ENCODE measurements at regions not wholly inside any gene's neighbourhood (a gene's known extent, or its start where the extent isn't known, plus 50 kb on each side); places are given as distances from the start of the nearest gene placed in this dataset.

DNA sequence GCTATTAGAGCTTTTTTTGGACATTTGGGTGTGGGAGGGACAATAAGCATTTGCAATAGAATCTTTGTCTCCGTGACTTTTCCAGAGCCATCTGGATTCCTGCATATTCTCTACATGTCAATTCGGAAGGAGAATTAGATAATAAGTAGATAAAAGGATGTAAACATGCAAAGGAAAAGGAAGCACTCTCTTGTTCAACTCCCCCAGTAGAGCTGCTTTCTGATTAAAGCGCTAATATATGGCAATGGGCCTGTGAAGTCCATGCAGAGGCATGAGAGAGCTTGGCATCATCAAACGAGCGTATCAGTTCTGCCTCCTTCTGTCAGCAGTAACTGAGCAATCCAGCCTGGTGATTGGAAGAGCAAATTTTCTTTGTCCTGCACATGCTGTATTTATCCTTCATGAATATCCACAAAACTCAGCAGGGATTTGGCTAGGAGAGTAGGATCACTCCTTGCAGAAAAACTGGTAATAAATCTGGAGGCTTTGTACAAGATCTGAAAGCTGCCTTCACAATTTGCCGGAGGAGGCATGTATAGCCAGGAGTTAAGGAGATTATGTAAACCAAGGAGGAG lies 1752.9 kb downstream of the MAT2B start:
- DNase-seq = no peak

DNA sequence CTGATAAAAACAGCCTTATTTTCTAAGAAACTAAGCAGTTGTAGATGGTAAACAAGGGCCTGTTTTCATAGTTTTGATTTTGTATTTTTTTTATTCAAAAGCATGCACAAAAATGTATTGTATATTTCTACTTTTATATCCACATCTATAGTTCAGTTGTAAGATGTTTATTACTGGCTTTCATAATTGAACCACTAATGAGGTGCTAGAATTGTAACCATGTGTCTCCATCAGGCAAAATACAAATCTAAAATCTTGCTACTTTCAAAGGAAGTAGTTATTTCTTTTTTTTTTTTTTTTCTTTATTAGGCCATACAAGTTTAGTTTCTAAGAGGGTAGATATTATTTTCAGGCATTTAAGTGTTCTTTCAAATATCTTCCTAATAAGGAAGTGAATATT lies 1755.0 kb downstream of the MAT2B start:
- DNase-seq = no peak

DNA sequence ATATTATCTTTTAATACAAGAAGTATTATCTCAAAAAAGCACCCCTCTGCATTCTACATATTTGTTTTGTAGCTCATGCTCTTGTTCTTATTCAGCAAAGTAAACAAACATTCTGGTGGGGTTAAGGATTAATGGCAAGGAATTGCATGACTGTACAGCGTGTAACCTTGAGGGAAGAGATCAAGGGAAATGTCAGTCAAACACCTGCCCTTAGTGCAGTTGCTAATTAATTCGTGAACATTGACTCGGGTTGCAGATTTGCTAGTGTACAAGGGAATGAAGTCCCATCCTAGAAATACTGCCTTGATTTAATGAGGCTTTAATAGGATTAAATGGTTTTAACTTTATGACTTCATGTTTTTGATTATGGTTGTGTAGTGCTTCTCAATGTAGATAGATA lies 1758.1 kb downstream of the MAT2B start:
- no peak for DNase-seq

DNA sequence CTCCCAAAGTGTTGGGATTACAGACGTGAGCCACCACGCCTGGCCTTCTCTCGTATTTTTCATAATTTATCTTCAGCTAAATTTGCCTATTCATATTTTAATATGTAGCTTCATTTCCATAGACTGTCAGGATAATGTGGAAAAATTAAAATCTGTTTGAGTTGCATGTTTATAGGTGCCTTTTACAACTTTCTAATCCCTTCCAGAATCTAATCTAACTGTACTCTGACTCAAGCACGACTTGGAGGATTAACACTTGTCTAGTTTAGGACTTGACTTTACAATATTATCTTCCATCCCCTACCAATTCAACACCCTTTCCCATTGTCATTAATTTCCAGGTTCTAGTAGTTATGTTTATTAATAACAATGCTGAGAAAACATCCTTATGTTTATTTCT lies 1761.5 kb downstream of the MAT2B start:
- DNase-seq = no peak

DNA sequence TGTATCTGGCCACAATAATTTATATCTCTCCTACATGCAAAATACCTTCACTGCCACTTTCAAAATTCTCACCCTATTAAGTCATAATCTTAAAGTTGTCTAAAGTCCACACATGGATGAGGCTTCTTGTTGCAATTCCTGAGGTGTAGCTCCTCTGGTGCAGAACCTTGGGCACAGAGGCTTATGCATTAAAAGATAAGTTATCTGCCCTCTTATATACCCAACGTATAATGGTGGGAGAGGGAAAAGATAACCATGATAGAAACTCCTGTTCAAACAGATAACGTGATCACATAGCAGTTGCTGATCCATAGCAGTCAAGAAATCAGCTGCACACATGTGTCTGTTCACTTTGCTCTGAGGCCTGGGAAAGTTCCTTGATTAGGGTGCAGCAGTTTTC lies 1767.0 kb downstream of the MAT2B start:
- DNase-seq = no peak

DNA sequence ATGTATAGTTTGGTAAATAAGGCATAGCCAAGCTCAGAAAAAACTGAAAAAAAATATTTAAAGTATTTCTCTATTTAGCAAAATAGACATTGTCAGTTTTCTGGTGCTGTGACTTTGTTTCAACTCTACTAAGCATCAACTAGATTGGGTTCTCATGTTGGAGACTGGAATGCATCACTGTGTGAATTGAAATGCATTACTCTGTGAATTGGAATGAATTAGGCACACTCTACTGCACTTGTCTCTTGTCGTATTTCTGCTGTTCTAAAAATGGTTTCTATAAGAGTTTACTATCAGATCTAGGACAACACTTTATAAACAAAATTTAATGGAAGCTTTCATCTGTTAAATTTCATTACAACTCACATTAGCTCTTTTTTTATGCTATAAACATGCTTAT lies 1772.2 kb downstream of the MAT2B start:
- no peak for DNase-seq

DNA sequence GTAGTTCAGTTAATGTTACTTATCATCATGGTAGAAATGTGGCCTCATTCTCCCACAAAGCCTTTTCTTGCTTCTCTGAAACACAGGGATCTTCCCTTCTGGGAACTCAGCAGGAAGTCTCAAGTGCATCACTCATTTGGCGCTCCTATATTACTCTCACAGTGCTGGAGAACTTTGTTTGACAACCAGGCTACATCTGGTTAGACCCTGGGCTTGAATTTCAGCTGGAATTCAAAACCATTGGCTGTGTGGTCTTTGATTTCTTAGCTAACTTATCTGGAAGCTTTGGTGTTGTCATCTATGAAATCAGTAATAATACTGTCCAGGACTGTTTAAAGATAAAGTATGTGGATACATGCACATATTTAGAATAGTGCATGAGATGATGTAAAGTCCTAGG lies 1777.1 kb downstream of the MAT2B start:
- no peak for DNase-seq

DNA sequence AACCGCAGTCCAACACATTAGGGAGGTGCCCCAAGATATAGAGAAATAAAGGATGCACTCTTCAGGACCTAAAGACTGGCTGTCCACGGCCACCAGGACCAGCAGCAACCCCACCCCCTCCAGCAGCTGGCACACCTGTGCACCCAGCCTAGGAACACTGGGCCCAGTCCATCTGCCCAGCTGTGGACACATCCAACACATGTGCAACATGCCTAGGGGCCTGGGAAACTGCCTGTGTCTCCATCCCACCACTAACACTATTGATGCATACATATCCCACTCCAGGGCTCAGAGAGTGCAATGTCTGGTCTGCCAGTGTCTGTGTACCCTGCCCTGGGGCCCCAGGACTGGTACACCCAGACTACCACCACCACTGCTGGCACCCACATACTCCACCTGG lies 1781.3 kb downstream of the MAT2B start:
- no peak for DNase-seq

DNA sequence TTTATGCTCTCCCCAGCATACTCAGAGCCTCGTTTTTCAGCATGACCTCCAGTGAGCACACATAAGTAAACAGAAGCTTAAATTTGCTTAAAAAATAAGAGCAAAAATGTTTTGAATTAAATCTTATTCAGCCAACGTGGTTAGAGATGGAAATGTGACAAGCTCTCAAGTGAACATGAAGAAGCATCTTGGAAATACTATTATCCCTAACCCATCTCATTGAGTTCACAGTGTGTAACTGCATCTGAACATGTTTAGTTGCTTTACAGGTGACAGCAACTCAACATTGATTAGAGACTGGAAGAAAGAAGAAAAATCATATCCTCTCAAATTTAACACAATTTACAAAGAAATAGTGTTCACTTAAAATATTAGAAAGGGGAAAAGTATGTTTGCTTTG lies 1785.1 kb downstream of the MAT2B start:
- no peak for DNase-seq

DNA sequence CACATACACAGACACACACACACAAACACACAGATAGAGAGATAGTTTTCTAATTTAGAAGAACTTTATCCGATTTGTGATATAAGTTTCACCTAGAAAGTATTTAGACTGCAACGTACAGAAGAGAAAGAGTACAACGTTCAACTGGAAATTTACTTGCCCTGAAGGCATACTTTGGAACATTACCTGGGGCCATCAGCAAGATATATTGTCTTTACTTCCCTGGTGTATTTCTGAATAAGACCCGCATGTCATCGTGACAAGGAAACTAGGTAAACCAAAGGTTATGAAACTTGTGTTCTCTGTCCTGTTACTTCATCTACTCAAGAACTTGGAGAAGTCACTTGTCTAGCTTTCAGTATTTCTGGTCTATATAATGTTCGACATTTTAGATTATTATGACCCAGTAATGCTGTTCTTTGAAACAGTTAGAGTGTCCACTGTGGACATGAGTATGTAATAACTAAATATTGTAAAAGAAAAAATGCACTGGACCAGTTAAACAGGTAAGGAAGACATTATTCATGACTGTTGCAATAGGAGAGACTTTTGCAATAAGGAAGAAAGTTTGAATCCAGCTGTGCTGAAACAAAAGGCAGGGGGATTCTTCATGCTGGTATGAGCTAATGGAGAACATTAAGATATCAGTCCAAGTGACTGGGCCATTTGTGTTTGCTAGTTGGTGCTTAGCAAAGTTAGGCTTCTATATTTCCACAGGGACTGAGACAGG lies 1791.1 kb downstream of the MAT2B start:
- no peak for DNase-seq

DNA sequence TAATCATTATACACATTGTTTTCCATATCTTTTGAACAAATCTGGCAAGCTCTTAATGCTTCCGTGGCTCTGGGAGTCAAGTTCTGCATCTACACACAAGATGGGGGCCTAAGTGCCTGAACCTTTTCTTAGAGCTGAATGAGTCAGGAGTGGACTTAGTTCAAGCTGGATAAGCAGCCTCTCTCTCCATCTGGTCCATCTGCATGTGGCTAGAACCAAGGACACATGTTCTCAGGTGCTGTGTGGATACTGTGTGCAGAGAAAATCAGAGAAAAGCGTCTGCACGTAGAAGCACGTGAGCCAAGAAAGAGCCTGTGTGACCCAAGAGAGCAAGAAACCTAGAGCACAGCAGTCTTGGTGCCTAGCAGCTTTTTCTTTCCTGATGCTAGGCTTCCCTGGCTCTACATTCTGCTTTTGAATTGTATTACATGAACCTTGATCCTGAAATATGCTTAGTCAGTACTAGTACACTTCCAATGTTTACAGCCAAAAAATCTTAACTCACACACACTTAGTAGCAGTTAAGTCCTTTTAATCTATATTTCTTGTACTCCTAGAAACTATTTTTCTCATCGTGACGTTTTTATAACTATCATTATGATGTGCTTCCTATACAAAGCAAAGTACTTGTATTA lies 1798.9 kb downstream of the MAT2B start:
- DNase-seq = no peak

DNA sequence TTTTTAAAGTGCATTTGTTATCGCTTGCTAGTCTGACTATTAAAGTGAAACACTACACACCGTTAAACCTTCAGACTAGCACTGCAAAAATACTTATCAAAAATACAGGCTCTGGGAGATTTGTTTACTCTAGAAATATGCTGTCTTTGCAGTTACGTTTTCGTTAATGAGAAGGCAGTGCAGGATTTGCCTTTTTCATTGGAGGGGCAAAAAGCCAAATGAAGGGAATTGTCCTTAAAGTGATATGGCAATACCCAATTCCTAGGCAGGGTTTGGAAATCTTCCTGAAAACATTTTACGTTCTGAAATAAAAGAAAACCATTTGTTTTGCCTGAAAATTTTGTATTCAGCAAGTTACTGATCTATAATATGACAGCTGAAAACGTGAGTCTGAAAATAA lies 1800.2 kb downstream of the MAT2B start:
- DNase-seq = no peak

DNA sequence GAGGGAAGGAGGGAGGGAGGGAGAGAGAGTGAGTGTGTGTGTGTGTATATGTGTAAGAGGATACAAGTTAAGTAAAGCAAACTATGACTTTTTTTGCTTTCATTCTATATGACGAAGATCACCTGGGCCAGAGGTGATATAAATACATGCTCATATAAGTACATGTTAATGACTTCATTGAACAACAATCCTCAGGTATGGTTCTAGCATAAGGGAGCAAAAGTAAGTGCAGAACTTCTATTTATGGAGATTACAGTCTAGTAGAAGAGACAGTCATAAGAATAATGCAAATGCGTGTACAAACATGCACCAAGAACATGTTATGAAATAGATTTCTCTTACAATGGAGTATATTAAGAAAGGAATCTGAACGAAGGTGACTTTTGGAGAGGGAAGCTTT lies 1804.0 kb downstream of the MAT2B start:
- DNase-seq = no peak

DNA sequence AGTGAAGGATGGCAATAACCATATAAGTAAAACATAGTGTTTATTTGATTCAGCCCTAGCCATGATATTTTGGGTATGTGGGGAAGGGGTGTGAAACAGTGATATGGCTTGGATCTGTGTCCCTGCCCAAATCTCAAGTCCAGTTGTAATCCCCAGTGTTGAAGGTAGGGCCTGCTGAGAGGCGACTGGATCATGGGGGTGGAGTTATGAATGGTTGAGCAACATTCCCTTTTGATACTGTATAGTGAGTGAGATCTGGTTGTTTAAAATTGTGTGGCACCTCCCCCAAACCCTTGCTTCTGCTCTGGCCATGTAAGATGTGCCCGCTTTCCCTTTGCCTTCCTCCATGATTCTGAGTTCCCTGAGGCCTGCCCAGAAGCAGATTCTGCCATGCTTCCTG lies 1804.6 kb downstream of the MAT2B start:
- DNase-seq = no peak

DNA sequence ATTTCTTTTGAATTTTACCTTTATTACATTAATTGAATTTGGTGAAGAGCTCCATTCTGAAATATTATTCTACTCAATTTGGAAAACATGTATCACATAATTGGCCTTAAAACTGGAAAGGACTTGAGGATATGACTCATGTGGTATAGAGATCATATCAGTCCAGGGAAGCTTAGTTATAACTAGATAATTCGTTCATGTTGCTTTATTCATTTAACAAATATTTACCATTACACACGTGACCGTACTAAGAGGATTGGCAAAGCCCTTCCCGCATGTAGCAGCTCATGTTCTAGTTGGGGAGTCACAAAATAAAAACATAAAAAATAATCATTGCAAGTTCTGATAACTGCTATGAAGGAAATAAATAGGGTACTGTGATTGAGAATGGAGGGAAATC lies 1816.5 kb downstream of the MAT2B start:
- no peak for DNase-seq

DNA sequence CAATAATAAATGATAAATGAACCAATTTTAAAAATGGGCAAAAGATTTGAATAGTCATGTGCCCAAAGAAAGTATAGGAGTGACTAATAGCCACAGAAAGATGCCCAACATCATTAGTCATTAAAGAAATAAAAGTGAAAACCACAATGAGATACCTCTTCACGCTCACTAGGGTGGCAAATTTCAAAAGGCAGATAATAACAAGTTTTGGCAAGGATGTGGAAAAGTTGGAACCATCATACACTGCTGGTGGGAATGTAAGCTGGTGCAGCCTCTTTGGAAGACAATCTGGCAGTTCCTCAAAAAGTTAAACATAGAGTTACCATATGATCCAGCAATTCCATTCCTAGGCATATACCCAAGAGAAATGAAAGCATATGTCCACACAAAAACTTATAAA lies 1819.8 kb downstream of the MAT2B start:
- no peak for DNase-seq

DNA sequence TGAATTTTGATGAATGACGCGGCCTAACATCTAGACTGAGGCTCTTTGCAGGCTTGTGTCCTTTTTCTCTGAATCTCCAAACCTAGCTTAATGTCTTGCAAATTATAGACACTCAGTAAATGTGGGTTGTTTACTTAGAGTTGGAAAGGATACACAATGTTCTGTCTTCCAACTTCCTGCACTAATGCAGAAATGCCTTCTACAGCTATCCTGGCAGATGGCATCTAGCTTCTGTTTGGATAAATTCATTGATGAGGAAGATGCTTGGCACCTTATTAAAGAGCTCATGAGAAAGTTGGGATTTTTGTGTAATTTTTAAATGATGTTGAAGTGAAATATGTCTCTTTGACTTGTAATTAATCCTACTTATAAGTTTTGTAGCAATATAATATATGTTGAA lies 1822.2 kb downstream of the MAT2B start:
- no peak for DNase-seq

DNA sequence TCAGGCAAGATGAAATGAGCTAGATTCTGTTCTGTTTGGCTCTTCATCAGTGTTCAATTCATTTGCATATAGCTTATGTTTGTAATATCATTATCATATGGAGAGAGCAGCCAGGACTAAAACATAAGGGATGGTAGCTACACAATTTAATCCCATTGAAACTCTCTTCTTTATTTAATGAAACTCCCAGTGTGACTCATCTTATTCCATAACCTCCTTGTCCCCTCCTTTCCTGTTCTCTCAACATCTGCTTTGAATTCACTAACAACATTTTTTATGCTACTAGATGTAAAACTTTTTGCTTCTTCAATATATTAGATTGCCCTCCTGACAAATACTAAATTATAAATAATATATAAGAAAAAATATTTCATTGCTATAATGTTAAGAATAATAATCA lies 1823.4 kb downstream of the MAT2B start:
- DNase-seq = no peak

DNA sequence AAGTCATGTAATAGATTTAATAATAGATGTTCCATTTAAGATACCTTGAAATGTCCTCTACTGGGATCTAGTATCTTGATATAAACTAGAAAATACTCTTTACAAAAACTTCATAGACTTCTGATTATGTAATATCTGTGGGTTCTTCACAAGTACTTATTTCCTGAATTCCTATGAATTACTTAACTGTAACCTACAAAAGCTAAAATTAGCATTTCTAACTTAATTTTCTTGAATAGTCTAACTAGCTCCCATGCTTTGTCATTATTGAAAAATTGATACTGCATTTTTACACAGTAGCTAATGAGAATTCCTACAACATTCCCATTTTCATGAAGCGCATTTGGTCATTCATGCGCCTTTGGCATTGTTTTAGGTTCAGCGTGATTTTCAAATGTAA lies 1828.2 kb downstream of the MAT2B start:
- DNase-seq = no peak

DNA sequence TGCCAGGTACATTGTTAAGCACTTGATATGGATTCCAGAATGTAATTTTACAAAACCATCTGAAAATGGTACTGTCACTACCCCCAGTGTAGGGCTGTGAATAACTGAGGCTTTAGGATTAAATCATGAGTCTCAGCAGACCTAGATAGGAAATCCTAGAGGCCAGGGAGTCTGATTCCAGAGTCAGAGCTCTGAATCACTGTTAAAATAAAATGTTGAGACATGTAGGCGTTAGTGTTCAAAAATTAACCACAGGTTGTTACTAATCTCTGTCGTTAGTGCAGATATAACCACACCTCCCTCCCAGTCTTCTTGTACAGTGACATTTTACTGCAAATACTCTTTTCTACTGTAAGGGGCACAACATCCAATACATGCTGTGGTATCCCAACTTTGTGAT lies 1828.8 kb downstream of the MAT2B start:
- no peak for DNase-seq

DNA sequence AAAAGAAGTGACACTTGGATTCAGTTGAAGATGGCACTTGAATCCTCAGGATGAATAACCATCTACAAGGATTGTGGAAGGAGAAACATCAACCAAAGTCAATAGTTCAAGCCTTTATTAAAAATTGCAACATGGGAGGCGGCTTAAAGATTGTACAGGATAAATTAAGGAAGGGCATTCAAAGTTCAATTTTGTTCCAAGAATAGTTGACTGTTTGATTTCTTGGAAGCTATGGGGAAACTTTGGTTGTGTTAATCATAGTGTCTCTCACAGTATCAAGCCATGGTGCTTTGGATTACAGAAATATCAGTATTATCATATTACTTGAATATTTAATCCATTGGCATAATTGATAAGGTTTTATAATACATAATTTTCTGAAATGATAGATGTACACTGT lies 1844.3 kb downstream of the MAT2B start:
- no peak for DNase-seq

DNA sequence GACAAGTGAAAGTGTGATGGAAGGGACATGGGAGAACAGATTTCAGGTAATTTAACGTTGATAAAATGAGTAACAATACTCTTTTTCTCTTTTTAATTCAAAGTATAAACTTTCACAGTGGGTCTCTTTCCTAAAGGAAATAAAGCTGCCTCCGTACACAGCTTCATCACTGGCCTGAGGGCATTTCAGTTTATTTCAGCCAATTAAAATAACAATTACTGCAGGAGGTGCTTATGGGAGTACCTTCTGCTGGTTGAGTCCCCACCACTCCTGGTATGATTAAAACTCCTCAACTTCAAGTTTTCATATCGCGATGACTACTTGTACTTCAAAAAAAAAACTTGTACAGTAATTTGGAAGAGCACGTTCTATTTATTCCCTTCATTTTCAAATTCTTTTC lies 1845.9 kb downstream of the MAT2B start:
- no peak for DNase-seq

DNA sequence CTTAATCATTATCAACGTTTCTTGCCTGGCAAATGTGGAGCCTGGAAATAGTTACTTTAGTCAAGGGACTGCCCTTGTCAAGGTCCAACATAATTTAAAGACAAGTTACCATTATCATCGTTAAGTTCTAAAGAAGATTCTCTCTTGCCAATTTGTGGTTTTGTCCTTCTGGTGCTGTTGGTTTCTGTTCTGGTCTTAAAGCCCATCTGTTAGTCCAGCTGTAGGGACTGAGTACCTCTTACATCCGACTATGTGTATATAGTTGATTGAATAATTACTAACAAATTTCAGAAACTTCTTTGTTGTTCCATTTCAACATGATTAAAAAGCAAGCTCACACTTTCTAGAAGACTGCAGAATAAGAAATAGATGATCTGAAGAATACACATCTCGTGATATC lies 1854.9 kb downstream of the MAT2B start:
- DNase-seq = no peak

DNA sequence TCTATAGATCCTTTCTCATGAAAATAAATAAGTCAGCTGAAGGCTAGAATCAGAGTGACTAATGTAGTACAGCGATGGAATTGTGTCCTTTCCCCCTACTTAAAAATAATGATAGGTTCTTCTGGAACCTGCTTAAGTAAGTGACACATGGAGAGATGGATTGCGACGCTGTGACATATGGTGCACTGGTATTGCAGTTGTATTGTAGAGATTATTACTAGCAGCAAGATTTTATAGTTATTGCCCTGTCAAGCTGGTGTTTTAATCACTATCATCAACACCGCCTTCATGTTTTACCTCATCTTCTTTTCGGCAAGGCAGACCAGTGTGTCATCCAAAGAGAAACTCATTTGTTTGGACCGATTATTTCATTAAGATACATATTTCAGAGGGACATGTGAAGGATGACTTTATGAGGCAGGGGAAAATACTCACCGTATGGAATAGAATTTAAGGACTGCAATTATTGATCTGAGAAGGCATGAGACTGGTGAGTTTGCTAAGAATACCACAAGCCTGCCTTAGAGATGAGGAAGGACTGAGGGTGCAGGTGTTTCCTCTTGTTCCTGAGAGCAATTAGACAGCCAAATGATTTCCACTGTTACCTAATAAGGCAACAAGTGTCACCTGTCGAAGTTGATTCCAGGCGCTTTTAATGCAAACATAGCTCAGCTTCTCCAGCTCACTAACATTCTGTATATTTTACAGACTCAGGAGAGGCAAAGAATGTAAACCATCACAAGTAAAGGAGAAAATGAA lies 1855.5 kb downstream of the MAT2B start:
- DNase-seq = no peak

Data from activated CD4-positive, alpha-beta T cell treated with anti-CD3 and anti-CD28 coated beads, Interleukin-10, Interleukin-2, amounts not matched to agents 100 ng/mL and 50 ng/mL, durations not matched to agents 16 hours and 8 hours (primary cell).